ENCODE measurements at regions not wholly inside any gene's neighbourhood (a gene's known extent, or its start where the extent isn't known, plus 50 kb on each side); places are given as distances from the start of the nearest gene placed in this dataset.

DNA sequence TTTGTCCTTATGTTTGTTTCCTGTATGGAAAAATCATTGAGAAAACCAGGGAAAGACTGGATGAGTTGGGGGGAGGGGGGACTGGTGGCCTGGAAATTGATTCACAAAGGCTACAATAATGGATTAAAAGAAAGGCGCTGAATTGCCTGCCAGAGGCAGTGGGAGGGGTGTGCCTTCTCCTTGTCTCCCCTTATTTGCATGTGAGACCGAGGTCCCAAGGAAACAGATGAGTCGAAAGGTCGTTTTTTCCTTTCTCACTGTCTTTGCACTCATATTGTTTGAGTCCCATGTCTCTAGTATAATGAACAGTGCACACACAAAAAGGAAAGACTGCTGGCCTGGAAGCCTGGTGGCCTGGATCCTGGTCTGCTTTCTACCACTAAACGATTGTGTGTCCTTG is 86.6 kb upstream of the ZDHHC15 start:
- TF ChIP-seq, protein P1, sequence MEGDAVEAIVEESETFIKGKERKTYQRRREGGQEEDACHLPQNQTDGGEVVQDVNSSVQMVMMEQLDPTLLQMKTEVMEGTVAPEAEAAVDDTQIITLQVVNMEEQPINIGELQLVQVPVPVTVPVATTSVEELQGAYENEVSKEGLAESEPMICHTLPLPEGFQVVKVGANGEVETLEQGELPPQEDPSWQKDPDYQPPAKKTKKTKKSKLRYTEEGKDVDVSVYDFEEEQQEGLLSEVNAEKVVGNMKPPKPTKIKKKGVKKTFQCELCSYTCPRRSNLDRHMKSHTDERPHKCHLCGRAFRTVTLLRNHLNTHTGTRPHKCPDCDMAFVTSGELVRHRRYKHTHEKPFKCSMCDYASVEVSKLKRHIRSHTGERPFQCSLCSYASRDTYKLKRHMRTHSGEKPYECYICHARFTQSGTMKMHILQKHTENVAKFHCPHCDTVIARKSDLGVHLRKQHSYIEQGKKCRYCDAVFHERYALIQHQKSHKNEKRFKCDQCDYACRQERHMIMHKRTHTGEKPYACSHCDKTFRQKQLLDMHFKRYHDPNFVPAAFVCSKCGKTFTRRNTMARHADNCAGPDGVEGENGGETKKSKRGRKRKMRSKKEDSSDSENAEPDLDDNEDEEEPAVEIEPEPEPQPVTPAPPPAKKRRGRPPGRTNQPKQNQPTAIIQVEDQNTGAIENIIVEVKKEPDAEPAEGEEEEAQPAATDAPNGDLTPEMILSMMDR (IDR thresholded peaks at IDR 0.05) = no peak
- no peak for TF ChIP-seq ZFX (IDR thresholded peaks at IDR 0.05; ENCODE audit: borderline replicate concordance)
